Progenitor cell of endocrine pancreas (in vitro differentiated cells): ENCODE measurements at regions not wholly inside any gene's neighbourhood (a gene's known extent, or its start where the extent isn't known, plus 50 kb on each side); places are given as distances from the start of the nearest gene placed in this dataset.

ENCODE experiments used
- DNase-seq: peaks from one replicate; pipeline ENCODE4 v3.0.0; 2021; ENCODE audit warnings: low spot score; ENCODE audit not compliant: unreplicated experiment
- H3K27ac Mint-ChIP-seq: 2 replicates; pipeline ENCODE4 v1.8.0; 2021; ENCODE audit warnings: mild to moderate bottlenecking, moderate library complexity, mixed read lengths
- H3K27me3 Mint-ChIP-seq: 2 replicates; pipeline ENCODE4 v1.8.0; 2021; ENCODE audit warnings: mixed read lengths
- H3K36me3 Mint-ChIP-seq: 2 replicates; pipeline ENCODE4 v1.8.0; 2022; ENCODE audit warnings: mixed read lengths; ENCODE audit not compliant: insufficient read depth
- H3K4me1 Mint-ChIP-seq: 2 replicates; pipeline ENCODE4 v1.8.0; 2021; ENCODE audit warnings: low read depth, mixed read lengths
- H3K4me3 Mint-ChIP-seq: 2 replicates; pipeline ENCODE4 v1.8.0; 2021; ENCODE audit warnings: low read depth, mild to moderate bottlenecking, moderate library complexity, mixed read lengths
- H3K9me3 Mint-ChIP-seq: 2 replicates; pipeline ENCODE4 v1.8.0; 2021; ENCODE audit warnings: low read depth, mixed read lengths
- CTCF ChIP-seq: fragments of 200-600 bp; sonication (generic); IDR thresholded peaks from one replicate; pipeline ENCODE4 v1.5.0; 2021; ENCODE audit warnings: antibody characterized with exemption, mild to moderate bottlenecking; ENCODE audit not compliant: unreplicated experiment

DNA sequence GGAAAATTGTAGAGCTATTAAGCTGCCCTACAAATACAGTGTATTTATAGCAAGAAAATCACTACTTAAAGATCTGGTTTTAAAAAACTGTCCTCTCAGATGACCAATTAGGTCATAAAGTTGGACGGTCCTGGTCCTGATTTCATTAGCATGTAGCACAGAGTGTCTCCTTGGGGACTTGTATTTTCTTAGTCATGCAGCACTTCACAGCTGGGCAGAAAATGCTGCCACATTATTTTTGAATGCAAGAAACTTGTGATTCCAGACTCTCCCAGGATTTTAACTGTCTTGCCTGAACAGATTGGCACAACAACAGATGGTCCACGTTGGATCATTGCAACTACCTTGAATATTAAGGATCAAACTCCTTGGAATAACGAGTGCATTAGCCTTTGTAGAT lies 348.1 kb upstream of the SGCD start:
- no peak for DNase-seq
- Mint-ChIP-seq H3K27ac (no peak overlapping the region), H3K27me3 (no peaks in the 10 kb centered on the region), H3K4me1 (no peaks in the 10 kb centered on the region), H3K4me3 (no peak overlapping the region), H3K9me3 (no peaks in the 10 kb centered on the region), H3K36me3 (no peaks in the 10 kb centered on the region)
- TF ChIP-seq CTCF: no peak

GRCh38 chr5:155982354-155982753 lies 344.6 kb upstream of the SGCD start:
- TF ChIP-seq CTCF: no peak
- no peak overlapping the region for H3K27ac Mint-ChIP-seq
- H3K4me3 Mint-ChIP-seq: no peak overlapping the region
- no peaks in the 10 kb centered on the region for H3K27me3 Mint-ChIP-seq
- no peak for DNase-seq
- no peaks in the 10 kb centered on the region for H3K9me3 Mint-ChIP-seq
- H3K4me1 Mint-ChIP-seq: no peaks in the 10 kb centered on the region
- no peaks in the 10 kb centered on the region for H3K36me3 Mint-ChIP-seq

- Mint-ChIP-seq H3K9me3 (no peaks in the 10 kb centered on the region), H3K27ac (no peak overlapping the region), H3K27me3 (no peaks in the 10 kb centered on the region), H3K4me3 (no peak overlapping the region), H3K4me1 (no peaks in the 10 kb centered on the region), H3K36me3 (no peaks in the 10 kb centered on the region)
- DNase-seq: no peak
- no peak for TF ChIP-seq CTCF
These were observed 343.0 kb upstream of the SGCD start for GRCh38 chr5:155983954-155984353.

- H3K36me3 Mint-ChIP-seq: no peaks in the 10 kb centered on the region
- no peaks in the 10 kb centered on the region for H3K9me3 Mint-ChIP-seq
- no peaks in the 10 kb centered on the region for H3K27me3 Mint-ChIP-seq
- H3K27ac Mint-ChIP-seq: no peak overlapping the region
- DNase-seq: no peak
- no peak for TF ChIP-seq CTCF
- no peak overlapping the region for H3K4me3 Mint-ChIP-seq
- no peaks in the 10 kb centered on the region for H3K4me1 Mint-ChIP-seq
These were observed 339.6 kb upstream of the SGCD start for GRCh38 chr5:155987265-155987810.

- TF ChIP-seq CTCF: no peak
- Mint-ChIP-seq H3K36me3 (no peaks in the 10 kb centered on the region), H3K4me3 (no peak overlapping the region), H3K27me3 (no peaks in the 10 kb centered on the region), H3K4me1 (no peaks in the 10 kb centered on the region), H3K9me3 (no peaks in the 10 kb centered on the region), H3K27ac (no peak overlapping the region)
- DNase-seq: no peak
These were observed 337.1 kb upstream of the SGCD start for GRCh38 chr5:155989879-155990278.
